CD4-positive, alpha-beta T cell treated with Interleukin-6 for 4 hours (primary cell): ENCODE measurements at regions not wholly inside any gene's neighbourhood (a gene's known extent, or its start where the extent isn't known, plus 50 kb on each side); places are given as distances from the start of the nearest gene placed in this dataset.
"Not testable (repeated sequence)": the region's sequence is repeated elsewhere in the genome, so short reads cannot be mapped to it uniquely, and the experiment has no call there.

Source experiments
- DNase-seq: peaks from one replicate; pipeline ENCODE4 v3.0.0-alpha.2; 2020; ENCODE audit warnings: mixed read lengths

DNA sequence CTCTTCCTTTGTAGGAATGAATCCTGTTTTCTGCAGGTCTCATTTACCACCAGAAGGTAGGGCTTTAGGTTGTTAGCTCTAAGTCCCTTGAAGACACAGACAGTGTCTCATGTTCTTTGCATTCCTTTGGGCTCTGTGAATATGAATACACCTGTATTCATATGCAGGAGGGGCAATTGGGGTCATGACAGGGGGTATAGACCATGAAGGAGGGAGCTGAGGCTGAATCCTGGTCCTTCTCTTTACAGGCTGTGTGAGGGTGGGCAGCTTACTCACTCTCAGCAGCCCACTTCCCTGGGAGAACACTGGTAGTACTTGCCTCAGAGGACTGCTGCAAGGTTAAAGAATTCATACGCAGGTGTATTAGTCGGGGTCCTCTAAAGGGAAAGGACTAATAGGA, 267.2 kb upstream of the MGMT start:
- DNase-seq = no peak

- DNase-seq = no peak
Measured at GRCh38 chr10:129203819-129204218, 263.2 kb upstream of the MGMT start.

- no peak for DNase-seq
Measured at GRCh38 chr10:129207297-129207696, 259.7 kb upstream of the MGMT start.

- DNase-seq = no peak
Measured at GRCh38 chr10:129210876-129211275, 256.2 kb upstream of the MGMT start.

- DNase-seq = no peak
Measured at GRCh38 chr10:129213256-129213655, 253.8 kb upstream of the MGMT start.

GRCh38 chr10:129213996-129214395, 253.0 kb upstream of the MGMT start:
- DNase-seq = not testable (repeated sequence)

DNA sequence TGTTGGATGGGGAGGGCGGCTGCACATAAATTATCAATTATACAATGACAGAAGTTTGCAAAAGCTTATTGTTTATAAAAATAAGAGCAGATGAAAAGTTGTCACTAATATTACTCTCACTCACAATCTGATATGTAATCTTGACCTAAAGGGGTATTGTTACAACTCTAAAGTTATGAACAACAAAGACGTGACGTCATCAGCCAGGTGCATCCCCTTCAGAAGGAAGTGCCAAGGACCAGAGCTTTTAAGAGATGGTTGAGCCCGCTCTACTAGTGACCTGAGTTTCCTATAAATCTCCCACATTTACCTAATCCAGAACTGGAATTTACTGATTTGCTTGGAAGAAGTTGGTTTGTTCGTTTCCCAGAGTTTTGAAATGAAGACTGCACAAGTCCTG, 247.7 kb upstream of the MGMT start:
- DNase-seq = no peak

- DNase-seq = no peak
Measured at GRCh38 chr10:129222436-129222835, 244.6 kb upstream of the MGMT start.

DNA sequence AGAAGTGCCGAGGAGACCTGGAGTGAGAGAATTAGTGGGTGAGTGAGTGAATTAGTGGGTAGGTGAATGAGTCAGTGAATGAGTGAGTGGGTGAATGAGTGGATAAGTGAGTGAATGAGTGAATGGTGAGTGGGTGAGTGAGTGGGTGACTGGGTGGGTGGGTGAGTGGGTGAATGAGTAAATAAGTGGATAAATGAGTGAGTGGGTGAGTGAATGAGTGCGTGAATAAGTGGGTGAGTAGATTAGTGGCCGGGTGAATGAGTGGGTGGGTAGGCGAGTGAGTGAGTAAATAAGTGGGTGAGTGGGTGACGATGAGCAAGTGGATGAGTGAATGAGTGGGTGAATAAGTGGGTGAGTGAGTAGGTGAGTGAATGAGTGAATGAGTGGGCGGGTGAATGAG, 243.7 kb upstream of the MGMT start:
- no peak for DNase-seq

GRCh38 chr10:129224065-129224464, 243.0 kb upstream of the MGMT start:
- no peak for DNase-seq

DNA sequence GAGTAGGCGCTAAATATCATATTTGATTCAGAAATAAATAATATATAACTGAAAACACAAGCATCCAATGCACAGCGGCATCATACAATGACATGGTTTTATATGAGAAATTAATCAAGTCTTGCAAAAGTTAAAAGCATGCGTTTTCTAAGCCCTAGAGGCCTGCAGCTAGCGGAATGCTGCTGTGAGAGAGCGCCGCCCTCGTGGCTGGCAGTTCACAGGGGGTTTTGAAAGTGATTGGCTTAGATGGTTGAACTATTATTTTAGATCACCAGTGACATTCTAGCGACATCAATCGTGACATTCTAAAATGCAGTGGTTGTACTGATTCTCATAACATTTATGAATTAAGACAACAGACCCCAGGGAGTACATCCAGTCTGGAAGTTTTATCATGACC, 235.2 kb upstream of the MGMT start:
- DNase-seq = no peak

GRCh38 chr10:129233351-129234148, 233.5 kb upstream of the MGMT start:
- DNase-seq = no peak

- no peak for DNase-seq
Measured at GRCh38 chr10:129236274-129236691, 230.8 kb upstream of the MGMT start.

- DNase-seq = no peak
Measured at GRCh38 chr10:129241461-129241860, 225.6 kb upstream of the MGMT start.

DNA sequence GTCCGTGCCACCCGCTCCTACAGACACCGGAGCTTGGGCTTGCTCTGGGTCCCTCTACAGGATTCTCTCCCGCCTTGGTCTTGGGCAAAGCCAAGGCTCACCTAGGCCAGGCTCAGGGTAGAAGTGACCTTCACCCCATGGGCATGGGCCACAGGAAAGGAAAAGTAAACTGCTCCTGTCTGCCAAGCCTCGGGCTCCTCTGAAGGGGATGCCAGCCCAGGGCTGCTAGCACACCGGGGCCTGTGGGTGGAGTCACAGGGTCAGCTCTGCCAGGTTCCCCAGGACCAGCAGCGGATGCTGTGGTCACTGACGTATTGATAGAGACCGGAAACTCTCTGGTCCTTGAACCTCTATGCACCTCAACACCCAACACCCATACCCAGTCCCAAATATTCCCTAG, 222.7 kb upstream of the MGMT start:
- no peak for DNase-seq

DNA sequence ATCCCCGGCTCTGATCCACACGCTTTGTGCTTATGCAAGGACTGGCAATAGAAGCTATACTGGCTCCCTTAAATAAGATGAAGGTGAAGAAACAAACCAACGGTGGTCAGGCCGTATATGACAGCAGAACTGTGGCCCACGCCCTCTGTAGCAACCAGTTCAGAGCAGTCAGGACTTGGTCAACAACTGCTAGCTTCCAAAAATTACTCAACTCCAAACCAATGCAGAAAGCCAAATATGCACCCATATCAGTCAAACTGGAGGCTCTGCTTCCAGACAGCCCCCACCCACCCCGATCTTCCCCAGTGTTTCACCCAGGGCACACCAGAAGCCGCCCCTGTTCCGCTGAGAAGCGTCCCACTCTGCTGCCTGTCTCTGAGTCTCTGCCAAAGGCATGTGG, 222.3 kb upstream of the MGMT start:
- DNase-seq = no peak

DNA sequence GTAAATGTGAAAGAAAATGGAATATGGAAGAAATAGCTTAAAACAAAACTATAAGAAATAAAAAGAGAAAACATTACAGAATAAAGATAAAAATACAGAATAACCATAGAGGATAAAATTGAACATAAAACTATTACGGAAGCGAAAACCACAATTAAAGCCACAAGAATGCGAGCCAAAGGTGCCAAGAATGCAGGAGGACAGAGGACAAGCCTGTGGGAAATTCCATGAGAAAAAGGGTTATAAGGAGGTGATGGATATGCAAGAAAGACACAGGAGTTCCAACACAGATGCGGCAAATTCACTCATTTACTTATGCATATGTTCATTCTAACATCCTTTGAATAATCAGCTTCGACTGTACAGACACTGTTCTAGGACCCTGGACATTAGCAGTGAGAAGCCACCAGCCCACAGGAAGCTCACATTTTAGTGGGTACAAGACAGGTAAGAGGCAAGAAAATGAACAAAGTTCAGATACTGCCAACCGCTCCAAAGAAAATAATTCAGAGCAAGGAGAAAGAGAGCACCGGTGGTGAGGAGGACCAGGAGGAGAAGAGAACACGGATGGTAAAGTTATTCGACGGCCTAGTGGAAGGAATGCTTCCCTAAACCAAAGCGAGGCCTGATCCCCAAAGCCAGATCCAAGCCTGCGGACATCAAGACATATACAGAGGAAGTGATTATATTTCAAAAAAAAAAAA, 213.7 kb upstream of the MGMT start:
- DNase-seq = no peak

DNA sequence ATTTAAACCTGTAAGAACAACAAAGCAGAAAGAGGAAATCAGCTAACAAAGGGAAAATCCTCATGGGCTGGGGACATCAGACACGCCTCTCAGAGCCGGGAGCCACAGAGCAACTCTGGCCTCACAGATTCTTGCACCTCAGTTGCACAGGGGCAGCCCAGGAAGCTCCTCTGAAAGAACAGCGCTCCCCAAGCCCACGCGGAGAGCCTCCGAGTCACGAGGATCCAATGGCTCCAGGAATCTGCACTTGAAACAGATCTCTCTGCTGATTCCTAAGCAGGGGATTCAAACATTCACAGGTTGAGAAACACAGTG, 213.2 kb upstream of the MGMT start:
- no peak for DNase-seq

DNA sequence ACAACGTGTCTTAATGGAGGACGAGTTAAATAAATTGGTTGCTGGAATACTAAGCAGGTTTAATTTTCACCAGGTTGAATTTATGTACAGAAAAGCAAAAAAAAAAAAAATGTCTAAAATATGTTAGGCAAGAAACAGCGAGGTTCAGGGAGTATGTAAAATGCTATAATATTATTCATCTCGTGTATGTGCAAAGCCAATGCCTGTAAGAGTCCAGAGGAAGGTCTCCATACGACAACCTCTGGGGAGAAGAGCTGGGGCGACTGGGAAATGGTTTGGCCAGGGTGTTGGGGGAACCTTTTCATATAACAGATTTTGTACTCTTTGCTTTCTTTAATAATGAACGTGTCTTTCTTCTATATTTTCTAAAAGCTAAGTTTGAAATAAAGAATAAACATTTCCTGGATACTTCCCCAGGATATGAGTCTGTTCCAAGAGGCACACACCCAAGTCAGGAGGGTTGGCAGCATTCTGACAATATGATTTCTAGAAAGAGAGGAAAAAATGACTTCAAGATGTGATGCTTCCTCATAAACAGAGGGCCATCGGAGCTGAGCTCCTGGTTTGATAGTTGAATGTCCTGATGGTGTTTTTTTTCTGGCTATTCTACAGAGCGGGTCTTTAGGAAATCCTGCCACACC, 208.6 kb upstream of the MGMT start:
- DNase-seq = no peak

- DNase-seq = no peak
Measured at GRCh38 chr10:129259128-129259815, 207.8 kb upstream of the MGMT start.

DNA sequence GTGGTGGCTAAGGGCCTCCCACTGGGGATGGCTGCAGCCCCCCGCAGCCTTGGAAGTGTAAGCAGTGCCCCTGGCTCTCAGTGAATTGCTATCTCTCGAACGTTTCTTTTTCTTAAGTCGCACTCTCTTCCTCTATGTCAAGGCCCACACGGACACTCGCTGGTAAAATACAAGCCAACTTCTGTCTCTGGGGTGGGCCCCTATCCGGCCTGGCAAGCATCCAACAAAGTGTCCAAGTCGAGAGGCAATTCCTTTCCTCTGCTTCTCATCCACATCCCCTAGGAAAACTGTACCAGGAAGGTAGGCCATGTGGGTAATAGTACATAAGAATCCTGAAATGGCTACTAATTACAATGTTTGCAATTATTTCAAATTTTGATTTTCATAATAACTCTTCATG, 194.9 kb upstream of the MGMT start:
- no peak for DNase-seq

DNA sequence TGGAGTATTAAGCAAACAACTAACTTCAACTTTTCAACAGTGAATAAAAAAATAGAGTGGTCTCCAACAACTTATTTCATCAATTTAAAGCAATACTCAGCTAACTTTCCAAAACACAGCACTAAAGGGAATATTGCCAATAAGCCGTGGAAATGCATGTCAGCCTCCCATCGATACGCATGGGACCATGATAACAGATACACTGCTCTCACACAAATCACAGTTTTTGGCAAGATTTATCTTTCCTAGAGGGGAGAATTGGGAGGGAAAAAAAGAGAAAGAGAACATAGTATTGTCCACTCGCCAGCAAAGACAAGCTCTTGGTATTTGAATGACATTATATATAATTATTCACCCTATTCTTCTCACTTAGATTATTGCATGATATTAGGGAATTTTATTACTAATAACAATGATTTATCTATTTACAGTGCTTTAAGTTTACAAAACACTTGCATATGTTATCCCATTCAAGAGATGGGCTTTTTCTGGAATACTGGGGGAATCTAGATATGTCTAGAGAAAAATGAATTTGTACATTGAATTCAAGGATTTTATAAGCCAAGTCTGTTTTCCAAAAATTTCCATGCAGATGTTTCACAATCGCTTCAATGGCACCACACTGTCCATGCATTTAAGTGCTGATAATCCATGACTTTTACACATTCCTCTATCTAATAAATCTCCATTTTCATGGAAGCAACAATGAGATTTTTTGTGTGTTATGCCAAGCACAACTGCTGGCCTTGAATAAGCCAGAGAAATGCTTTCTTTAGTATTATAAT, 194.0 kb upstream of the MGMT start:
- DNase-seq = no peak

GRCh38 chr10:129273860-129274259, 193.2 kb upstream of the MGMT start:
- no peak for DNase-seq
